ENCODE measurements at regions not wholly inside any gene's neighbourhood (a gene's known extent, or its start where the extent isn't known, plus 50 kb on each side); places are given as distances from the start of the nearest gene placed in this dataset.

- no peaks in the 10 kb centered on the region for H3K79me1 ChIP-seq (ENCODE audit: insufficient read depth, low read depth, low read length, poor library complexity, severe bottlenecking)
- WGBS (ENCODE audit: extremely low coverage, insufficient read length, low lambda C conversion rate) = no CpG with 5 or more reads among the region's 2 CpGs
- H3K27ac Mint-ChIP-seq = no peak overlapping the region
- no peak overlapping the region for H2BK12ac ChIP-seq (ENCODE audit: insufficient read length, low read depth, low read length)
- no peak overlapping the region for H3K4me3 Mint-ChIP-seq
- no peaks in the 10 kb centered on the region for H4K20me1 ChIP-seq (ENCODE audit: control insufficient read depth, insufficient read depth, insufficient read length)
- no peak overlapping the region for H3K27ac ChIP-seq (ENCODE audit: insufficient read length, low read depth, low read length)
- no peak overlapping the region for H4K8ac ChIP-seq (replicated peaks; ENCODE audit: insufficient read length, low read depth, low read length)
- H3K9ac ChIP-seq (ENCODE audit: extremely low read depth, insufficient read length, low read length) = no peak overlapping the region
- no peak overlapping the region for H2BK20ac ChIP-seq (ENCODE audit: low read depth, low read length, poor library complexity, severe bottlenecking)
- peaks cover 8 to 14% of the 10 kb centered on the region in 2 experiments for H3K4me1 Mint-ChIP-seq
- H2BK5ac ChIP-seq (ENCODE audit: insufficient read length, low read length) = no peak overlapping the region
- no peak overlapping the region for H3K14ac ChIP-seq (ENCODE audit: insufficient read depth, low read length)
- no peak overlapping the region for H3K4me2 ChIP-seq (ENCODE audit: insufficient read depth, insufficient read length, low read length)
- H3K9me3 Mint-ChIP-seq = peaks cover 45 to 58% of the 10 kb centered on the region in 2 experiments
- H3K56ac ChIP-seq (ENCODE audit: insufficient read length, low read depth, low read length) = no peak overlapping the region
- no peak overlapping the region for H2AK5ac ChIP-seq (ENCODE audit: insufficient read length, low read length)
- no peak overlapping the region for H3K4ac ChIP-seq (ENCODE audit: low read depth, low read length)
- H4K5ac ChIP-seq (ENCODE audit: insufficient read length, low read depth, low read length) = no peak overlapping the region
- H3K4me1 ChIP-seq (ENCODE audit: insufficient read depth, low read length) = no peaks in the 10 kb centered on the region; the same call in 1 of the 2 replicates
- no peaks in the 10 kb centered on the region for H3K79me2 ChIP-seq (ENCODE audit: insufficient read depth, low read length)
- H3K9me3 ChIP-seq (ENCODE audit: control insufficient read depth, low read depth, low read length) = no peaks in the 10 kb centered on the region
- no peak overlapping the region for H3T11ph ChIP-seq (ENCODE audit: low read length)
- no peak overlapping the region for H3K23ac ChIP-seq (ENCODE audit: insufficient read length, low read depth, low read length)
- no peaks in the 10 kb centered on the region for H3K23me2 ChIP-seq (ENCODE audit: insufficient read length, low read depth, low read length, poor library complexity, severe bottlenecking)
- DNase-seq = no peak
- no peak overlapping the region for H3K18ac ChIP-seq (ENCODE audit: insufficient read length, low read depth, low read length)
- no peaks in the 10 kb centered on the region for H3K27me3 ChIP-seq (ENCODE audit: insufficient read depth, low read length)
- no peaks in the 10 kb centered on the region for H3K27me3 Mint-ChIP-seq (ENCODE audit: low read depth)
- no peak overlapping the region for H2AFZ ChIP-seq (ENCODE audit: low read length)
- no peak overlapping the region for H4K91ac ChIP-seq (ENCODE audit: insufficient read length, low read depth, low read length)
- H2BK15ac ChIP-seq (ENCODE audit: low read depth, low read length) = no peak overlapping the region
- peaks cover 0 to 3% (median 3%) of the 10 kb centered on the region in 3 experiments; a peak in 2 of 7 replicates for H3K36me3 Mint-ChIP-seq (ENCODE audit: insufficient read depth in 1 of 3, low read depth in 3 of 3)
- no peak overlapping the region for H2BK120ac ChIP-seq (ENCODE audit: low read depth, low read length, poor library complexity, severe bottlenecking)
- no peak for TF ChIP-seq CTCF (conservative IDR thresholded peaks at IDR 0.05)
These were observed 659.3 kb downstream of the ZNF674 start for GRCh38 chrX:45885931-45886330.
